ENCODE measurements at regions not wholly inside any gene's neighbourhood (a gene's known extent, or its start where the extent isn't known, plus 50 kb on each side); places are given as distances from the start of the nearest gene placed in this dataset.

DNA sequence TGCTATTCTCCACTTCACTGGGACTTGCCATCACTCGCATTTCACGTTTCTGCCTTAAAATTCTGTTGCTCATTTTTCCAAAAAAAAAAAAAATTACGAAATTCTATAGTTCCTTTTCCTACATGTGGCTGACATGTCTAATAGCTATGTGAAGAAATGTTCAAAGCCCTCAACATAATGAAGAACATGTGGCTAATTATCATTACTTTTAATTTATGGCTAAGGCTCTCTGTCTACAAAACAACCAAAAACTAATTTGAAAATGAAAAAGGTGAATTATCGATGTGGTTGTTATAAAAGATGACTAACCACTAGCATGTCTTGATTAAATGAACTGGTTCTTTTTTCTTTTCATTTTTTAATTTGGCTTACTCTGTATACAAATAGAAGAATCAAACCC lies 940.0 kb downstream of the EFNB2 start:
- in situ Hi-C loops (cut with HindIII; ENCODE audit: low sequenced_read_pairs), result no loop called here

DNA sequence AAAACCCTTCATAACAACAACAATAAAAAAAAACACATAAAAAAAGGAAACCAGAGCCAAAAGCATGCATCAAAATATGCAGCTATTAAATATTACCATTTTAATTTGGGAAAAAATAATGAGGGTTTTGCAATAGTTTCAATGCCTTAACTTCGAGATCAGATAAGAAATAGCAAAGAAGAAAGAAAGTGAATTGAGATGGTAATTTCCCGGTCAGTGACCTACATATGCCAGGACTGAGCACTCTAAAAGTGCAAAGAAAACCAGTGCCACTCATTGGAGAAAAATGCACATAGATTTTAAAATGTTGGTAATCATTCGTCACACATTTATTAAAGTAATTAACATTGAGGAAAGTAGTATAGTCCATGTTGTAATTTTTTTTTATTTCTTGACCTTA lies 944.2 kb downstream of the EFNB2 start:
- in situ Hi-C loops (cut with HindIII; ENCODE audit: low sequenced_read_pairs), result no loop called here

DNA sequence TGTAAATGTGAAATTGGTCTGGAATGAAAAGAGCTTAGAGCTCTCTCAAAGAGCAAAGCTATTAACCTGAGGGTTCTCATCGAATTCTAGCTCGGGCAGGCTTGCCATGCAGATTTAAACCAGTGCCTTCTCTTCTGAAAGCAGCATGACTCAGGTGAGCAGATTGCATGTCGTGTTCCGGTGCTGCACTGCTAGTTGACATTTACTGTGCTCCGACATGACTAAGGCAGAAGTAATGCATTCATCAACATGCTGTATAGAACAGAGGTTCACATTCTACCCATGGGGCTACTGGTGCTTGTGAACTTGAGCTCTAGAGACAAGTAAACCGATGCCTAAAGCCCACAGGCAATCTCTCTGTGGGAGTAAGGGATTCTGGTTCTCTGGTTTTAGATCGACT lies 947.7 kb downstream of the EFNB2 start:
- in situ Hi-C loops (cut with HindIII; ENCODE audit: low sequenced_read_pairs), result no loop called here

DNA sequence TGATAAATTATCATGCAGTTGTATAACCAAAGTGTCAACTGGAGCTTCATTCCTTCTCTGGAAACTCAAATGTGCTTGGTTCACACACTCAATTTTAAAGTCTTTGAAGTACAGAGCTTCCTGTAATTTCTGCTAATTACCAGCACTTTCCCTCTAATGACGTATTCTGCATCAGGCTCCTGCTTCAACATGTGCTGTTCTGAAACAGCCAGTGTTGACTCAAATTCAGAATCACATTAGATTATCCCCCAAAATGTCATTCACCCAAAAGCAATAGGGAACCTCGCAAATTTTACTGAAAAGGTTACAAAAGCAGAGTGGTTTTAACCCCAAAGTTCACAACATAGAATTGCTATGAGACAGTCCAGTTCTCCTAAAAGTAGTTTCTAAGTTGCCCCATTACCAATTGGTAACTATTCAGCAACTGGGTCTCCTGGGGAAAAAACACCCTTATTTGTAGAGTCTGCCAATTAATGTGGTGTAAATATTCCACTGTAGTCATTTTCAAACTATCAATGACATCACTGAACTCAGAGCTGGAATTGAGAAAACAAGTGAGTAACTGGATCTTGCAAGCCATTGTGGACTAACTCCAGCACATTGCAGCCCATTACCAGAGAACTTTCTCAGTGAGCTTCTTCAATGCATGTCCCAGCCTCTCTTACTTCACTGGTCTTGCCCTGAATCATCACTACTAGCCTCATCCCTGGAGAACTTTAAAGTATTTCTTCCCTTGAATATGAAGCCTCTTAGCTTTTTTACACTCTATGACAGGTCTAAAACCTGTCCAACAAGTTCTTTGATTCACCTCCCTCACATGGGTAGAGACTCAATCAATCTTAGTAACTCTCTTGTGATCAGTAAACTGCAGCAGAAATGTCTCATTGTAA lies 955.4 kb downstream of the EFNB2 start:
- in situ Hi-C loops (cut with HindIII; ENCODE audit: low sequenced_read_pairs), result no loop called here

DNA sequence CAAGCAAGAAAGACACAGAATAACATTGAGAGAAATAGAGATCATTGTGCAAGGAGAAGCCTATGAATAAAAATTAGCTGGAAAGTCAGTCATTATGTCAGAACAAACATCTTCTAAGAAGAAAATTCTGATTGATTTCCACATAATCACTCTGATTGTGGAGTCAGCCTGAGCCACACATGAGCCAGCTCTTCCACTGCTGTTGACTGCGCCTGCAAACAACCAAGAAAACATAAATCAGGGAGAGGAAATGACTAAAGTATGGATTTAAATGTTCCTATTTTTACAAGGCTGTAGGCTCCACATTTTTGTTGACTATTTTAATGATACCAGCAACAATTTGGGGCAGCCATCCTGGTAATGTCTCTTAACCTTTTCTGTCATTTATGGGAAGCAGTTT lies 962.3 kb downstream of the EFNB2 start:
- in situ Hi-C loops (cut with HindIII; ENCODE audit: low sequenced_read_pairs), result no loop called here

DNA sequence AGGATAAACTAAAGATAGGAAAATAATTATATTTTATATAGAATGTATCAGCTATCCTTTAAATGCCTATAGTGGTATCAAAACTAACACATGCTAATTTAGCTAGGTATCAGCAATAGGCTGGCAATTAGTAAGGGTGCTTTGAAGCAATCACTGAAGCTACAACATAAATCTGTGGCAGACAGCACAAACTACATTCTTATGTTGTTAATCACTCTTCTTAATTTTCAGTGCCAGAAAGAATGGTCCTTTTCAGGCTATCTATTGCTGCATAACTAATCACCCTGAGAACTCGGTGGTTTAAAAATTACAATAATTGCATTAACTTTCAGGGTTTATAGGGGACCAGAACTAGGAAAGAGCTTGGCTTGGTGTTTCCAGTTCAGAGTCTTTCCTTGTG lies 963.1 kb downstream of the EFNB2 start:
- in situ Hi-C loops (cut with HindIII; ENCODE audit: low sequenced_read_pairs), result no loop called here

DNA sequence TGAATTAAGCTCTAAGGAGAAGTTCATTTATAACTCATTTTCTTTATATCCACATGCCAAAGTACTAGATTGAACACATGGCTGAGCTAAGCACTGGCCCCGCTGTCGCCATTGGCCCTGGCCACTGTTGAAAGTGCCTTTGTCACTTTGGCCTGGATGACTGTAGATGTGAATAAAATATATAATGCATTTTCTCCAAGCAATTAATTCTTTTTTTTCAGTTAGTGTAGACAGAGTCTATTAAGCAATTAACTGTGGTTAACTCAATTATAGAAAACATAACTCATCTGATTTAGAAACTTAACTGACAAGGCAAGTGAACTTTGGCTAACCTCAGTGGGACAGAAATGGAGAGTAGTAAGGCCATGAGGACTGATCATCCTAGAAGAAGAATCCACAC lies 965.6 kb downstream of the EFNB2 start:
- in situ Hi-C loops (cut with HindIII; ENCODE audit: low sequenced_read_pairs), result no loop called here

DNA sequence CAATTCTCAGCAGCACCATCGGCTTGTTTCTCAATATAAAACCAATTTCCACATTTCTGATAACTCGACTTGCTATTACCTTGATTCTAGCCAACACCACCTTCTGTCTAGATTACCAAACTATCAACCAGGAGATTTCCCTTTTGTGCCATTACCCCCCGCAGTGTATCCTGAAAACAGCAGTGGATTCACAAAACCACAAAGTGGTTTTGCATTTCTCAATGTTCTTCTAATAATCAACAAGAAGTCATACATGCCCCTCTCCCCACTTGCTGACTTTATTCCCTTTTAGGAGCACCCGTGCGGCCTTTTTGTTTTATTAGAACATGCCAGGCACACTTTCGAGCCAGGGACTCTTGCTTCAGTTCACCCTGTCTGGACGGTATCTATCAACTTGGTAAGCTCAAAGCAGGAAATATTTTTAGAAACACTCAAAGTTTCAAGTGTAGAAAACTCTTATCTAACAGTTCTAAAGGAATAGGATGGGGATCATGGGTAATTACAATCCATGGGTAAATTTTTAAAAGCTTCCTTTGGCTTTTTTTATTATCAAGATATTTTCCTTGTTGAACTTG lies 967.4 kb downstream of the EFNB2 start:
- in situ Hi-C loops (cut with HindIII; ENCODE audit: low sequenced_read_pairs), result no loop called here

DNA sequence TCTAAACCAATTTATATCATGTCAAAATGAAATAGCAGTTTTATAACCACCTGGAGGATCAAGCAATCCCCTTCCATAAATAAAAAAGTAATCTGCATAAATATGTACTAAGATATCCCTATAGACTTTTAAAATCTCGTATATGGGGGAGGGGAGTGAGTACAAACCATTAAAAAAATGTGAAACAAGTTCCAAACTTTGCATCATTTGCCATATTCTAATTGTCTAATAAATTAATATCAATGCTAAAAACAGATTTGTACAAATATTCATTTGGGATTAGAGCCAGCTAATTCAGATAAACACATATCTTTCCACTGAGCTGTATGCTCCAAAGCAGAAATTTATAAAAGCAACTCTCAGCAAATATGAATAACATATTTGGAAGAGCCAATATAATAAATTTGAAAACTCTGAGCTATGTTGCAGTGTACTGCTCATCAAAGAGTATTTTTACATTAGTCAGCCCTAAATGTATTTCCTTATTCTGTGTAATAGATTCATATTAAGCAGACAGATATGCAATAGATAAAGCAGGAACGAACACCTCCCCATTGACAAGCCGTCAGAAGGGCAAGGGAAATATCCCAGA lies 970.2 kb downstream of the EFNB2 start:
- in situ Hi-C loops (cut with HindIII; ENCODE audit: low sequenced_read_pairs), result no loop called here

DNA sequence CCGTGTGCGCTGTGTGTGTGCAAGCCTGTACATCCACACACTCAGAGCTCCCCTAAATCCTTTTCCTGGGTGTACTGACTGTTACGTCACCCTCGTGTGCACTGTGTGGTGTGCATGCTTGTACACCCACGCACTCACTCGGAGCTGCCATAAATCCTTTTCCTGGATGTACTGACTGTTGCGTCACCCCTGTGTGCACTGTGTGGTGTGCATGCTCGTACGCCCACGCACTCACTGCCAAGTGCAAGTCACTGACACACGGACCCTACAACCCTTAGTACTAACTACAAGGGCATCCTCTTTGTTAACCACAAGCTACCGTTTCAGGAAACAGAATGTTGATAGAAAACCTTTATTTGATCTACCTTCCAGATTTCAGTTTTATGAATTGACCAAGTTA lies 983.4 kb downstream of the EFNB2 start:
- in situ Hi-C loops (cut with HindIII; ENCODE audit: low sequenced_read_pairs), result no loop called here

DNA sequence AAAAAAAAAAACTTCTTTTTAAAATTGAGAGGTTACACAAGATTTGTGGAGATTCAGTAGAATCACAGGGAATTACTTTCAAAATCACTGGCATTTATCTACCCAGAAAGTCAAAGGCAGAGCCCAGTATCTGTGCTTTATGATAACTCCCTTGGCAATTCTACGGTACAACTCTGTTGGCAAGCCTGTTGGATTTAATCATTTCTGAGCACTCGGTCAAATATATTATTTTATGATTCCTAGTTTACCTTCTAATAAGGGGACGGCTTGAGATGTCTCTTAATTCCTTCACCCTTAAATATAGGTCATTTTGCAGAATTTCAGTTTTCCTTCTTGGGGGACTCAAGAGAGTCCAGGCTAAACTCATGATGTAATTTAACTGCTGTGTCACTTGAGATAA lies 987.6 kb downstream of the EFNB2 start:
- in situ Hi-C loops (cut with HindIII; ENCODE audit: low sequenced_read_pairs), result no loop called here

DNA sequence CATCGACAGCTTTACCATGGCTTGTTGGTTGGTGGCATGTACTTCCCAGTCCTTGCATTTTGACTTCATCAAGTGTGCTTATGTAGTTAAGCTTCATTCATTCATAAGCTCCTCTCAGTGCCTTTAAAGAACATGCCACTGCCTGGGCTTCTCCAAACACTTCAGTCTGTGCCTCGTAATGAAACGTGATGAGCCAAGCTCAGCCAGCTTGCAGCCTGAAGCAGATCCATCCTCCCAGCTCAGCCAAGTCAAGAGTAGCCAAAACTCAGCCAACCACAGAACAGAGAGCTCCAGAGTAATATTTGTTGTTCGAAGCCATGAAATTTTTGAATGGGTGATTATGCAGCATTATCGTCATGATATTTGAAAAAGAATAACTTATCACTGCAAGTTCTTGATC lies 989.7 kb downstream of the EFNB2 start:
- in situ Hi-C loops (cut with HindIII; ENCODE audit: low sequenced_read_pairs), result no loop called here

DNA sequence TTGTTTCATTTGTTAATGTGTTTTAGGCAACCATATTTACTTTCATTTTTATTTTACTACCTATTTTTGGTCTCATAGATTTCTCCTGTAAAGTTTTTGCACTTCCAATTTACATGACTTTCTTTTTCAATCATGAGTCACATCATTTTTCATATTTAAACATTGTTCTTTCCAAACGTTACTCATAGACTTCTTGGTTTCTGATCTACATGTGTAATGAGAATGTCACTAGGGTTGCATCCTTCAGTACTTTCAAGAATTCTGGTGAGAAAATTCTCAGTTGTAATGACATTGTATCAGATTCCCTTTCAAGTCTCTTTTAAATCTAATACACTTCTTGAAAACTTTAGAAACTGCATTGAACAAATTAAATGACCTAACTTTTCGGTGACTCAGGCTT lies 991.7 kb downstream of the EFNB2 start:
- in situ Hi-C loops (cut with HindIII; ENCODE audit: low sequenced_read_pairs), result no loop called here

DNA sequence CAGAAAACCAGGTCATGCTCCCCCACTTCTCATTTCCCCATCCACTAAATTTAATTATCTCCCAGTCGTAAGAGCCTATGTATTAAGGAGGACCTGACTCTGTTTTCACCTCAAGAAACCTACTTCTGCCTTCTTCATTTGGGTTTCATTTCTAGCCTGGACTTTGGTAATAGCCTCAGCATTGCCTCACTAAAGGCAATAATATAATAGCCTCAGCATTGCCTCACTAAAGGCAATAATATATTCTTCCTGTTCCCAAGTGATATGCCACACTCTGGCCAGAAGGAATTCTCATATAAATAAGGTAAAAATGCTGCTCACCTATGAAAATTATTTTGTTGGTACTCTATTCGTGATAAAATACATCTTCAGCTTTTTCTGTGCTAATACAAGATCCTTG lies 993.9 kb downstream of the EFNB2 start:
- in situ Hi-C loops (cut with HindIII; ENCODE audit: low sequenced_read_pairs), result no loop called here

DNA sequence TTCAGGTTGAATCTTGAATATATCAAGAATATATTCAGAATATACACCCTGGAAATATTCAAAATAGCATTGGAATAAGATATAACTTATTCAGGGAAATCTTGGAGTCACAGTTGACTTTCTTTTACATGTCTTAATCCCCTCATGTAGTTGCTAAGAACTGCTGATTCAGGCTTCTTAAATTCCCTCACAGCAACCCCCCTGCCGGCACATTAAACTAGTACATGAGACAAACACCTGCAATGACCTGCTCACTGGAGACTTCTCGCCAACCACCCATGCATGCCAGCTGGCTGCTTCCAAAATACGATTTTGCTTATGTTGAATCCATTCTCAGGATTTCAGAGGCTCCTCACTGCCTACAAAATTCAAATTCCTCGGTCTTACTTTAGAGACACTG lies 997.1 kb downstream of the EFNB2 start:
- in situ Hi-C loops (cut with HindIII; ENCODE audit: low sequenced_read_pairs), result no loop called here

DNA sequence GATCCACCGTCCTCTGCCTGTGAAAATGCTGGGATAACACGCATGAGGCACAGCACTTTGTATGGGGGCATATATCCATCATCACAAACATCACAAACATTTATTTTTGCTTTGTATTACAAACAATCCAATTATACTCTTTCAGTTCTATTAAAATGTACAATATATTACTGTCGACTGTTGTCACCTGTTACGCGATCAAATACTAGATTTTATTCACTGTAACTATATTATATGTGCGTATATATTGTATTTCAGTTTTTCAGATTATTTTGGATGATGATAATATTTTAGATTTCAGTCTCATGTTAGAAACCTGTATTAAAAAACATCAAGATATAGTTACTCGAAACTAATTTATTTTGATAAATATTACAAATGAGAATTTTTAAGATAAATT lies 998.3 kb downstream of the EFNB2 start:
- in situ Hi-C loops (cut with HindIII; ENCODE audit: low sequenced_read_pairs), result no loop called here

DNA sequence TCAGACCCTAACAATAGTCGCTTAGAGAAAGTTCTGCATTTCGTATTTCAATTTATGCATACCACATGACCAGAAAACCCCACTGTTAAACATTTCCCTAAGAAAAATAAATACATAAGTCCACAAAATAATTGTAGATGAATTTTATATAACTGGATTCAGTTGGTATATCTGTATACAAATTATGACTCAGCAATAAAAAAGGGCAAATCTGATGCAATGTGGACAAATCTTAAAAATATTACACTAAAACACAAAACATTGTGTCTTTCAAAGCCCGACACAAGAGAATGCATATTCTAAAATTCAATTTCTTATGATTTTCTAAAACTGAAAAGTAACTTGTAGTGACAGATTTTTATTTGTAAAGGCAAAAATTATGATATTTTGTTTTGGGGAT lies 1005.0 kb downstream of the EFNB2 start:
- in situ Hi-C loops (cut with HindIII; ENCODE audit: low sequenced_read_pairs), result no loop called here

DNA sequence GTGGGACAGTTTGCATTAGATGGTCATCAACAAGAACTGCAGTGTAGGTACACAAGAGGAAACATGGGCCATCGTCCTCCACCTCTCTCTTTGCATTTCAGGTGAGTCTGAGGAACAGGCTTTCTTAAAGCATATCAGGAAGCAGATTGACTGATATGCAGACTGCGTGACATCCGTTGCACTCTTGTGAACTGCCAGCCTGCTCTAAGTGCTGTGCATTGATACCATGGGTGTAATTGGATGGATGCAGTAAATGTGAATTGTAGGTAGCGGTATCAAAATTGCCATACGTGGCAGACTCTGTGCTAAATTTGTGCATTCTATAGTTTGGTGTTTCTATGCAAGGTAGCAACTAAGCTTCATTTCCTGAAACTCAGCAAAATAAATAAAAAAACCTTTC lies 1008.3 kb downstream of the EFNB2 start:
- in situ Hi-C loops (cut with HindIII; ENCODE audit: low sequenced_read_pairs), result no loop called here

DNA sequence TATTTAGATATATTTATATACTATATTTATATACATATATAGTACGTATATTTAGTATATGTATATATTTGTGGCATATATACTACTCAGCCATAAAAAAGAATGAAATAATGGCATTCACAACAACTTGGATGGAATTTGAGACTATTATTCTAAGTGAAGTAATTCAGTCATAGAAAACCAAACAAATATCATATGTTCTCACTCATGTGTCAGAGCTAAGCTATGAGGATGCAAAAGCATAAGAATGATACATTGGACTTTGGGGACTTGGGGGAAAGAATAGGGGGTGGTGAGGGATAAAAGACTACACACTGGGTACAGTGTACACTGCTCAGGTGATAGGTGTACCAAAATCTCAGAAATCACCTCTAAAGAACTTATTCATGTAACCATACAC lies 1015.7 kb downstream of the EFNB2 start:
- in situ Hi-C loops (cut with HindIII; ENCODE audit: low sequenced_read_pairs), result no loop called here

DNA sequence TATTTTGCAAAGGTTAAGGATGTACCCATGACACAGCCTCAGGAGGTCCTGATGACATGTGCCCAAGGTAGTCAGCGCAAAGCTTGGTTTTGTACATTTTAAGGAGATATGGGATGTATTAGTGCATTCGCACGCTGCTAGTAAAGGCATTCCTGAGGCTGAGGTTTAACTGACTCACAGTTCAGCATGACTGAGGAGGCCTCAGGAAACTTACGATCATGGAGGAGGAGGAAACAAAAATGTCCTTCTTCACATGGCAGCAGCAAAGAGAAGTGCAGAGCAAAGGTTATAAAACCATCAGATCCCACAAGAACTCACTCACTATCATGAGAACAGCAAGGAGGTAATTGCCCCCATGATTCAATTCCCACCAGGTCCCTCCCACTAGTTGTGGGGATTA lies 1017.4 kb downstream of the EFNB2 start:
- in situ Hi-C loops (cut with HindIII; ENCODE audit: low sequenced_read_pairs), result no loop called here

DNA sequence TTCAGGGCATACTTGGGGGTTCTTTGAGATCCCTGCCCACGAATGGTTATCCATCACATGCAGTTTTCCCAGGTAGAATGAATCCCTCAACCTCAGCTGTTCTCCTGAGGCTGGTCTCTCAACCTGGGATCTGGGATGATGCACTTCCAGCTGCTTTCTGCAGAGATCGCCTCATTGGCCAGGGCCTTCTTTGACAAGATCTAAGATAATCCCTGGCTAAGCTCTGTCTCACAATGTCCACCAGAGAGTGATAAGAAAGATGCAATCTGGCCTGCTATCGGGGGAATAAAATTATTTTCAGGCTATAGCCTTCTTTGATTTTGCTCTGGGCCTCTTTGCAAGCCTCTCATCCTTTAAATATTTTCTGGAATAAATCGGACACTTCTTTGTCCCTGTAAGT lies 1021.1 kb downstream of the EFNB2 start:
- in situ Hi-C loops (cut with HindIII; ENCODE audit: low sequenced_read_pairs), result no loop called here

DNA sequence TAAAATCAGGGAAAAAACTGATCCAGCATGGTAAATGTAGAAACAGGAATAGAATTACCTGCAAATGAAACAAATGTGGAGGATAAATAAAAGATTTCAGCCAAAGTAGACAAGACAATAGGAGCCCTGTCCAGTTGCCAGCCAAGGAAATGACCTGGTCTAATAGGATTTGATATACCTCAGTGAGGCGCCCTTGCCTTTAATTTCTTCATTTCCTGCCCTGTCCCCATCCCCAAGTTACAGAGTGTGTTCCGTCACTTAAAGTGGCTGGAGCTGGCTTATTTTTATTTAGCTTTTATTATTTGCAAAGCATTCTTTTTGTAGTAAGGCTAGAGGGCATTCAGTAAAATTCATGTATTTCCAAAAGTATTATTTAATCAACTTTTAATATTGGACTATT lies 1022.0 kb downstream of the EFNB2 start:
- in situ Hi-C loops (cut with HindIII; ENCODE audit: low sequenced_read_pairs), result no loop called here

Measured in DLD1 (cell line).